Left lung (tissue), 4 donors: ENCODE measurements at regions not wholly inside any gene's neighbourhood (a gene's known extent, or its start where the extent isn't known, plus 50 kb on each side); places are given as distances from the start of the nearest gene placed in this dataset.
A peak's percentile ranks its signal among the peaks of the same experiment; 100 is the strongest.

Experiments used
- ATAC-seq: fragments of 200-7000 bp; cut with Tn5 transposase; one replicate; pipeline ENCODE4 v1.9.1; 2020; ENCODE audit warnings: moderate library complexity
- DNase-seq, 4 donors: peaks; one replicate each; pipeline ENCODE4 v3.0.0-alpha.2; 2013 to 2020
- H3K27ac ChIP-seq, 2 donors: fragments of 200-600 bp; sonication (generic) in 1 of 2; one replicate each; pipeline versions ENCODE4 v1.5.0 to v1.8.0; 2020 to 2021
- H3K27me3 ChIP-seq, 2 donors: fragments of 200-600 bp; sonication (generic) in 1 of 2; one replicate each; pipeline versions ENCODE4 v1.5.0 to v1.8.0; 2020 to 2021
- H3K36me3 ChIP-seq, 2 donors: fragments of 200-600 bp; sonication (generic) in 1 of 2; one replicate each; pipeline versions ENCODE4 v1.5.0 to v1.8.0; 2020 to 2021
- H3K4me1 ChIP-seq, 2 donors: fragments of 200-600 bp; one replicate each; pipeline ENCODE4 v1.8.0; 2021
- H3K4me3 ChIP-seq, 2 donors: fragments of 200-600 bp; sonication (generic) in 1 of 2; one replicate each; pipeline versions ENCODE4 v1.5.0 to v1.8.0; 2020 to 2021; ENCODE audit warnings: mild to moderate bottlenecking in 1 of 2
- H3K9me3 ChIP-seq, 2 donors: fragments of 200-600 bp; sonication (generic) in 1 of 2; one replicate each; pipeline versions ENCODE4 v1.5.0 to v1.8.0; 2020 to 2021
- intact Hi-C, 2 donors: fragments of 100-400 bp; cut with DNase I; formaldehyde crosslinking; loops; one replicate each; pipeline versions ENCODE4 v1.11.2 to v1.14.2; 2022
- TF ChIP-seq, protein P1 (sequence below), 2 donors: fragments of 200-600 bp; sonication (generic) in 1 of 2; IDR thresholded peaks; one replicate each; pipeline versions ENCODE4 v1.5.0 to v1.8.0; 2021; ENCODE audit warnings: antibody characterized with exemption in 2 of 2
- donor health status: DM: no; HTN: yes; CAD: no.
- donor health status: DM: no; HTN: no; CAD: no.

DNA sequence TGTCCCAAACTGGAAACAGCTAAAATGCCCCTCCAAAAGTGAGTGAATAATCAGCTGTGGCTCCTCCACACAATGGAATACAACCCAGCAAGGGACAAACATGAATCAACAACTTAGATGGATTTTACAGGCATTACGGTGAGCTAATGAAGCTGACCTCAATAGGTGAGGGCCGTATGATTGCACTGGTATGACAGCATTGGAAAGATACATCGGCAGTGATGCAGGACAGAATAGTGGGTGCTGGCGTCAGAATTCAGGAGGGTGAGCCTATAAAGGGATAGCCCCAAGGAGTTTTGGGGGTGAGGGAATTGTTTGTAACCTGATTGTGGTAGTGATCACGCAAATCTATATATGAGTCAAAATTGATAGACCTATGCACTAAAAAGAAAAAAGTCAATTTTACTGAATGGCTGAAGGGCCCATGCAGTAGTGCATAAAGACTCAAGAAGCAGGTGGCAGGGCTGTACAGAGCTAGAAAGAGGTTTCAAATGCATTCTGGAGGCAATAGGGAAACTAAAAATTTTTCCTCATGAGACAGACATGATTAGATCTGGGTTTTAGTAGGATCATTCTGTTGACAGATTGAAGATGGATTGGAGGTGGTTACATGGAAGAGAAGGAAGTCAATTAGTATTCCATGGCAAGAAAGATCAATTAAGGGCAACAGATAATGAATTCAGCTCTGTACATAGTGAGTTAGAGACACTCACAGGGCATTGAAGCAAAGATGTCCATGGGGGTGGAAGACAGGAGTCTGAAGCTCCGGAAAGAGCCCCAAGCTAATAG is 90.8 kb downstream of the IRS2 start:
- Histone ChIP-seq H3K4me1 (peaks cover 0 to 27% of the 10 kb centered on the region in 2 donors), H3K4me3 (no peak overlapping the region), H3K27ac (no peak overlapping the region), H3K27me3 (peaks cover 0 to 3% of the 10 kb centered on the region in 2 donors), H3K9me3 (no peaks in the 10 kb centered on the region), H3K36me3 (no peaks in the 10 kb centered on the region)
- intact Hi-C loops: no loop called here
- TF ChIP-seq, protein P1, sequence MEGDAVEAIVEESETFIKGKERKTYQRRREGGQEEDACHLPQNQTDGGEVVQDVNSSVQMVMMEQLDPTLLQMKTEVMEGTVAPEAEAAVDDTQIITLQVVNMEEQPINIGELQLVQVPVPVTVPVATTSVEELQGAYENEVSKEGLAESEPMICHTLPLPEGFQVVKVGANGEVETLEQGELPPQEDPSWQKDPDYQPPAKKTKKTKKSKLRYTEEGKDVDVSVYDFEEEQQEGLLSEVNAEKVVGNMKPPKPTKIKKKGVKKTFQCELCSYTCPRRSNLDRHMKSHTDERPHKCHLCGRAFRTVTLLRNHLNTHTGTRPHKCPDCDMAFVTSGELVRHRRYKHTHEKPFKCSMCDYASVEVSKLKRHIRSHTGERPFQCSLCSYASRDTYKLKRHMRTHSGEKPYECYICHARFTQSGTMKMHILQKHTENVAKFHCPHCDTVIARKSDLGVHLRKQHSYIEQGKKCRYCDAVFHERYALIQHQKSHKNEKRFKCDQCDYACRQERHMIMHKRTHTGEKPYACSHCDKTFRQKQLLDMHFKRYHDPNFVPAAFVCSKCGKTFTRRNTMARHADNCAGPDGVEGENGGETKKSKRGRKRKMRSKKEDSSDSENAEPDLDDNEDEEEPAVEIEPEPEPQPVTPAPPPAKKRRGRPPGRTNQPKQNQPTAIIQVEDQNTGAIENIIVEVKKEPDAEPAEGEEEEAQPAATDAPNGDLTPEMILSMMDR (IDR thresholded peaks at IDR 0.05): no peak
- DNase-seq (no peak), ATAC-seq (no peak)

DNA sequence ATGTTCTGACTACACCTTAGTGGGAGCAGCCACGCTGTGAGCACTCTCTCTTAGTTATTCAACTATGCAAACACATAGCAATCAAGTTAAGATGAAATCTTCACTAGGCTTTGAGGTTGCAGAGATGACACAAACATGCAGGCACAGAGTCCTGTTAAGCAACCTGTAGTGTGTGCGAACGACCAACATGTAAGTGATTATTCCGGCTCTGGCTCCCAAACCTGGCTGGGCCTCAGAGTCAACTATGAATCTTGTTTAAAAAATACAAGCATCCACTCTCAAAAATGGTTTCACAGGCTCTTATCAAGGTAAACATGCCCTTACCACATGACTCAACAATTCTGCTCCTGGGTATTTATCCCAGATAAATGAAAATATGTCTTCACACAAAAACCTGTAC is 91.4 kb downstream of the IRS2 start:
- intact Hi-C loops: no loop called here
- ATAC-seq (peak; percentile 54), DNase-seq (no peak)
- H3K4me3 ChIP-seq: no peak overlapping the region
- H3K27ac ChIP-seq: no peak overlapping the region
- TF ChIP-seq, protein P1 (IDR thresholded peaks at IDR 0.05): no peak
- H3K36me3 ChIP-seq: no peaks in the 10 kb centered on the region
- peaks cover 0 to 21% of the 10 kb centered on the region in 2 donors for H3K4me1 ChIP-seq
- peaks cover 0 to 7% of the 10 kb centered on the region in 2 donors for H3K27me3 ChIP-seq
- H3K9me3 ChIP-seq: no peaks in the 10 kb centered on the region

DNA sequence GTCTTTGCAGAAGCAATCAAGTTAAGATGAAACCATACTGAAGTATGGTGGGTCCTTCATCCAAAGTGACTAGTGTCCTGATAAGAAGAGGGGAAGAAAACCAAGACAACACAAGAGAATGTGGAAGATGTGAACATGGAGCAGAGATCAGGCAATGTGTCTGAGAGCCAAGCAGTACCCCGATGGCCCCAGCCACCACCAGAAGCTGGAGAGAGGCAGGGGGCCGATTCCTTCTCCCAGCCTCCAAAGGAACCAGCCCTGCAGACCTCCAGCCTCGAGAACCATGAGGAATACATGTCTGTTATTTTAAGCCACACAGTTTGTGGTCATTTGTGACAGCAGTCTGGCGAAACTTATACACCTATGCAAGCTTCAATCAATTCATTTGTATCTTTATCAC is 93.2 kb downstream of the IRS2 start:
- Histone ChIP-seq H3K27ac (no peak overlapping the region), H3K9me3 (no peaks in the 10 kb centered on the region), H3K36me3 (no peaks in the 10 kb centered on the region), H3K4me1 (peaks cover 0 to 5% of the 10 kb centered on the region in 2 donors), H3K4me3 (no peak overlapping the region), H3K27me3 (peaks cover 0 to 7% of the 10 kb centered on the region in 2 donors)
- ATAC-seq (no peak), DNase-seq (no peak)
- intact Hi-C loops: no loop called here
- TF ChIP-seq, protein P1 (IDR thresholded peaks at IDR 0.05): no peak

DNA sequence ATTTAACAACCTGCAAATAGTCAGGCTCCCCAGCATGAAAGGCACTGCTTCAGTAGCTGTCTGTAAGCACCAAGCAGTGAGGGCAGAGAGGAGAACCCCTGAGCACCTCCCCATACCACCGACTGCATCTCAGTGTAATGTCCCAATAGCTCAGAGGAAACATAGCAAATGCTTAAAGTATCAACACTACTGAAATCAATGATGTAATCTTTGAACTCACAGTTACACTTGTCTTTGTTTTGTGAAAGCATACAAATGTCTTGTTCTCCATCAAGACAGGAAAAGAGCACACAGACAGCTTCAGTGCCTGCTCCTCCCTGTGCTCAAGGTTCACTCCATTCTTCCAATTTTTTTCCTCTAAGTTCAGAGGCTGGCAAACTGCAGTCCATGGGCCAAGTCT is 94.7 kb downstream of the IRS2 start:
- no peaks in the 10 kb centered on the region for H3K36me3 ChIP-seq
- H3K27me3 ChIP-seq: peaks cover 0 to 7% of the 10 kb centered on the region in 2 donors
- TF ChIP-seq, protein P1 (IDR thresholded peaks at IDR 0.05): no peak
- no peaks in the 10 kb centered on the region for H3K9me3 ChIP-seq
- intact Hi-C loops: no loop called here
- ATAC-seq (no peak), DNase-seq (no peak)
- H3K27ac ChIP-seq: no peak overlapping the region
- no peaks in the 10 kb centered on the region for H3K4me1 ChIP-seq
- no peak overlapping the region for H3K4me3 ChIP-seq

DNA sequence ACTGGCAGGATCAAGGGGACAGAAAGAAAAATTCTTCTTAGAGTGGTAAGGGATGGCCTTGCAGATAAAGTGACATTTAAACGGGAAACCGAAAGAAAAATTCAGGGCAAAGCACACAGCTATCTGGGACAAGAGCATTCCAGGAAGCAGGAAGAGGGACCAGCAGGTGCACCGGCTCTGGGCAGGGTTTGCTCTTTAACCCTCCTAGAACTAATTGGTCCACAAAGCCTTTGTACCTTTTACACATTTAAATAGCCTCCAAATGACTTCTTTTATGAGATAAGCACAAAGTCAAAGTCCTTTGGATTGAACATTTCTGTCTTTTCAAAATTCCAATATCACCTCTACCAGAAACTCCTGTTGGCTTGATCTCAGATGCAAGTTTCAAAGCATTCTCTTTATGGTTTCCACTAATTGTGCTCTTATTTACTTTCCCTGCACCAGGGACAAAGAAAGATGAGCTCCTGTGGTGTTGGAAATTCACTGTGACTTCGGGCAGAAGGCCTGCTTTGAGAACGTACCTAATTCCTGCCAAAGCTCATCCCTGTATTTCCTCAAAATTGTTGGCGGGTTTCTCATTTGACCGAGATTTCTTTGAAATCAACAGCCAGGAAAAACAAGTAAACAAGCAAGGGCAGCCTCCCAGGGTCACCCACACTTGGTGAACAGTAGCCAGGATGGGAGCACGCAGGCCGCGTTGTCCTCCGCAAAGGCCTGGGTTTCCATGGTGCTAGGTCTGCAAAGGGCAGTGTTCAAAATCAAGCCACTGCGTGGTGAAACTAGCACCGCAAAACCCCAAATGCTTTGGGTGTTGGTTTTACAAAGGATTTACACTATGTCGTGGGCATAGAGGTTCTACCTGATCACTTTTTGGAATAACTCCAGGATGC is 98.6 kb downstream of the IRS2 start:
- Histone ChIP-seq H3K36me3 (no peaks in the 10 kb centered on the region), H3K4me1 (no peaks in the 10 kb centered on the region), H3K27ac (no peak overlapping the region), H3K4me3 (no peak overlapping the region), H3K9me3 (no peaks in the 10 kb centered on the region), H3K27me3 (peaks cover 0 to 7% of the 10 kb centered on the region in 2 donors)
- DNase-seq: no peak
- intact Hi-C loops: no loop called here
- no peak for ATAC-seq
- TF ChIP-seq, protein P1 (IDR thresholded peaks at IDR 0.05): no peak
